Stimulated activated CD8-positive, alpha-beta memory T cell treated with anti-CD3 and anti-CD28 coated beads, Interleukin-7, amount 100 ng/mL, for 24 hours (primary cell): ENCODE measurements at regions not wholly inside any gene's neighbourhood (a gene's known extent, or its start where the extent isn't known, plus 50 kb on each side); places are given as distances from the start of the nearest gene placed in this dataset.

Experiments
- DNase-seq: peaks from one replicate; pipeline ENCODE4 v3.0.0-alpha.2; 2020; ENCODE audit warnings: low read depth

DNA sequence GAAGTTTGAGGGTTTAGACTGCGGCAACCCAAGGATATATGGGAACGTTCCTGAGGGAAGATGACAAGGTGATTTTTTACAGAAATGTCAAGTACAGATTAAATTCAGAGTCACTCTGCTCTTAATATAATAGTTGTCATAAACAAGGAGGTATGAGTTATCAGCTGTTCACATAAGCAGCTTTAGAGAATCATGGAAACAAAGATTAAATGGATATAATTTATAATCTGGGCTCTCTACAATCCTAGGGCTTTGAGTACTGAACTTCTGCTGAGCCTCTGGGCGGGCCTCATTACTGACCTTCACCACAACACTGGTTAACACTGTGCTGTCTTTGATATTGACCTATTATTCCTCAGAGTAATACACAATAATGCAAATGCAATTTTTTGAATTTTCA lies 577.8 kb downstream of the RPS29 start:
- no peak for DNase-seq

DNA sequence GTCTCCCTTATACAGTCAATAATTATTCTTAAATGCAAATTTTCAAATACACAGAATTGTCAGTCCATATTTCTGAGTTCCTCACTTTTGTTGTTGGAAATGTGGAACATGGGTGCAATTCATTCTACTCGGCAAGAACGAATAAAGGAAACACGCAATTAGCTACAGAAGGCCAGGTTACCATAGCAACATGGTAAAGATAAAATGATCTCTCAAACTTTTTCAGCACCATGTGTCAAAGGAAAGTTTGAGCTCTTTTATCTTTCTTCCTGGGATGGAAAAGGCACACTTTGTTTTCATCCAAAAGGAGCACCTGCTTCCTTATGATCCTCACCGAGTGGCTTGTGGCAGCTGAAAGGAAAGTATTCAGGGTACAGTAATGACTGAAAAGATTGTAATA lies 595.0 kb downstream of the RPS29 start:
- DNase-seq, result no peak

DNA sequence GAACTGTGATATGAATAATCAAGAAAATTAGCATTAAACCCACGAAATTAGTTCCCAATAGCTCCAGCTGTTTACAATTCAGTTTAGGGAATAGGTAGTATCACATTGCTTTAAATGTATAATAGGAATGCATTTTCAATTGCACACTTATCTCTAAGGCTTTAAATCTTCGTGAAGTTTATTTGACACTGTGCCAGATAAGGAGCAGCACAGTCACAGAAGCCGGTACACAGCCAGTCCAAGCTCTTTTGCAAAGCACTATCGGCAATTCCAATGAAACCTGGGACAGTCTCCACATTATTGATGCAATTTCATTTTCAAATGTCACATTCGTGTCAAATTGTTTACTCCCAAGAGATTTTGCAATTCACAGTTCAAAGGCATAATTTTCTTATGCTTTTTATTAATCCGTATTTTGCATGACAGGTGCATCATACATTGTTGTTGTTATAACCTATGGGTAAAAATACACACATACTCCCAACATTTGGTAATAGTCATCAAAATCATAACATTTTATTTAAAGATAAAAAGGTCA lies 602.8 kb downstream of the RPS29 start:
- no peak for DNase-seq

DNA sequence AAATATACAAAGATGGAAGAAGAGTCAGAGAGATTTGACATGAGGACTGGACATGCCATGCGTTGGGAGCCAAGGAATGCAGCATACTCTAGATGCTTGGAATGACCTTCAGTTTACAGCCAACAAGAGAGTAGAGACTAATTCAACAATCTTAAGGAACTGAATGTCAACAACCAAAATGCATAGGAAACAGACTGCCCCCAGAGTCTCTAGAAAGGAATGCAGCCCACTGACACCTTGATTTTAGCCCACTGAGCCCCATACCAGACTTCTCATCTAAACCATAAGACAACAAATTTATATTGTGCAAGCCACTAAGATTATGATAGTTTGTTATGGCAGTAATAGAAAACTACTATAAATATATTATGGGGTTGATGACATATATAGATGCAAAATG lies 611.2 kb downstream of the RPS29 start:
- no peak for DNase-seq

DNA sequence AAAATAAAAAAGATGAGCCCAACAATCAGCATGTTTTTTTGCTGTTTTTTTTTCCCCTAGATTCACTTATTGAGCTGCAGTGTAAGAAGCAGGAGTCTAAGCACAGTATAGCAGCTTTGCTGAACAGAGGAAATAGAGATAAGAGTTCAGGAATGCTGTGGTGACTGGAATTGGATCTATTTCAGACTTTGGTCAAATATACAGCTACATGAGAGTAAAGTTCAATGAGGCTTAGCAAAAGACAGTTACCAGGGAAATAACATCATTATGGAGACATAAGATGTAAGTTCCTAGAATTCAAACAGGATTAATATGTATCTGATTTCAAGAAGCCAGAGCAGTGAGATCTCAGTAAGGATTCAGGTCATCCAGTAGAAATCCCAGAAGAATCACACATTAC lies 613.0 kb downstream of the RPS29 start:
- no peak for DNase-seq

DNA sequence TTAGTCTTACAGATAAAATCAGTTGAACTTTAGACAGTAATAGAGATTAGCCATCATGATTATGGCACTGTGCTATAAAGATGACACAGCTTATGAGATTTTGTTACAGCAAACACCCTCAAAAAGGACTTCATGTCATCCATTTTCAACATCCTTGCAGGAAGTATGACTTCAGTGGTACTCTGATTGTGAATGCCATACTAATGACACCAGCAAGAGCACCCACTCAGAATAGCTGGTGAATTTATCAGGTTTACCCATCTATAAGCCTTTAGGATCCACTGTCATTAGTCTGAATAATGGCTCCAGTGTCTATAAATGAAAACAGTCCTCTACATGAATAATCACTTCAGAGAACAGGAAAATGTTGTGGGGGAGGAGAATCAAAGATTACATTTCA lies 615.2 kb downstream of the RPS29 start:
- DNase-seq, result no peak

DNA sequence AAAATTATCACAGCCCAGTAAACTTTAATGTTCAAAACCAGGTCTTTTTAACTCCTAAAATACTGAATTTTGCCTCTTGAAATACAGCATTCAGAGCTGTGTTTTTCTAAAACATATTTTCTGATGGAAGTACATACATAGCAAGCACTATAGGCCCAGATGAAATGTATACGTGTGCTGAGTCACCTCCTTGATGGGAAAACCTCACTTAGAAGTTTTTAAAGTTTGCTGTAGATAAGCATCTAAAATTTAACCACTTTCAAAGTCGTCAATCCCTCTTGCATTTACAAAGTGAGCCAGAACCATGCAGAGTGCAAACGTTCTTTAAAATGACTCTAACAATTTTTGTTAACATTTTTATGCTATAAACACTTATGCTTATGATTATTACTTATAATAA lies 618.8 kb downstream of the RPS29 start:
- no peak for DNase-seq

DNA sequence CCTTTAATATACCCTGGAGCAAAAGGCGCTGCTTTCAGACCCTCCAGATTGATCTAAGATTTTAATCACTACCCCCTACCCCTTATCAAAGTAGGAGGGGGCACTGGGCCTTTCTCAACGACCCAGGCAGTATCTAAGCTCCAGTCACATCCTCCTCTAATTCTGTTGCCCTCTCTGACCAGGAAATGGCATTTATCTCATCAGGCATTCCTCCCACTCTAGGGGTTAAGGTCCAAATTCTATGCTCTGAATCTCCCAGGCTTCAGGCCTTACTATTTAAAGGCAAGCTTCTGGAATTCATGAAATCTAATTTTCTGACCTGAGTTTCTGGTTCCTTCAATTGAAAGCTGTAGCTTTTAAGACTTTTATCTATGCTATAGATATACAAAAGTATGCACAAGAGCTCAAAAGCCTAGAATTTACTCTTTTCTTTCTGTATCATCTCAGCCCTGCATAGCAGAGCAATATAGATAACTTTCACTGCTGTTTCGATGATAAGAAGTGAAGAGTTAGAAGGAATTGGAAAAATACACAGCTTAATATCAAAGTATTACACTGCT lies 622.9 kb downstream of the RPS29 start:
- no peak for DNase-seq

DNA sequence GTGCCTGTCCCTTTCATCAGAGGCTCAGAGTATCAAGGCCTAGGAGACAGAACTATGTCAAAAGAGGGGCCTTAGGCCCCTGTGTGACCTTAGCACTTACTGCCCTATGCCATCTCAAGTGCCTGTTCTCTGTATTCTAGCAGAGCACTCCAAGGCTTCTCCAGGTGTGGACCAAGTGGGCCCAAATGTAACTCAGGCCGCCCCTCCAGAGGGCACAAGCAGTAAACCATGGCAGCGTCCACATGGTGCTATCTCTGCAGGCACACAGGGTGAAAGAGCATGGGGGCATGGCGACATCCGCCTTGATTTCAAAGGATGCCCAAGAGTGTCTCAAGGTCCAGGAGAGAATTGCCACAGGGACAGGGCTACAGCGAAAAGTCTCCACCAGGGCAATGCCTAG lies 628.7 kb downstream of the RPS29 start:
- no peak for DNase-seq

DNA sequence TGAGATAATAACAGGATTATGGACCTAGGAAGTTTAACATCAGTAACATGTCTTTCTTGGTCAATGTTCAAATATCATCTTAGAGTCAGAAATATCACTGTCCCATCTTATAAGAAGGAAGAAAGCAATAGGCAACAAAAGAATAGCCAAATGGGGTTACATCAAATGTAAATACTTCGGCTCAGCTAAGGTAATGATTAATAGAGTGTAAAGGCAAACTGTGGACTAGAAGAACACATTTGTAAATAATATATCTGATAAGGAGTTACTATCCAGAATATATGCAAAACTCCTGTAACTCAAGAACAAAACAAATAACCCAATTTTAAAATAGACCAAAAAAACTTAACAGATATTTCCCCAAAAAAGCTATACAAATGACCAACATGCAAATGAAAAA lies 630.3 kb downstream of the RPS29 start:
- no peak for DNase-seq

DNA sequence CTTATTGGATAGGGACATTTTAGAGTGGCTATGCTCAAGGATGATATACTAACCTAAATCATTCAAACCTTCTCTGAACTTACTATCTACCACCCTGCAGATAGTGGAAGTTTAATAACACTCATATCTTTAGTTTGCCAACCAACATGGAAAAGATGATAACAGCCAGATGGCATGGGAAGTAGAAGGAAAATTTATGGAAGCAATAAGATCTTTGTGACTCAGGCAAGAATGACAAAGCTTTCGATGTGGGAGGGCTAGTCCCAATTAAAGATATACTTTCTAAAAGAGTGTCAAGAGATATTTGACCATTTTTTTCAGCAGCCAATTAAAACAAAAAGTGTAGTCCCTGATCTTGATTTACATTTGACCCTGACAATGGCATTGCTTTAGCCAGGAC lies 631.7 kb downstream of the RPS29 start:
- DNase-seq, result no peak

DNA sequence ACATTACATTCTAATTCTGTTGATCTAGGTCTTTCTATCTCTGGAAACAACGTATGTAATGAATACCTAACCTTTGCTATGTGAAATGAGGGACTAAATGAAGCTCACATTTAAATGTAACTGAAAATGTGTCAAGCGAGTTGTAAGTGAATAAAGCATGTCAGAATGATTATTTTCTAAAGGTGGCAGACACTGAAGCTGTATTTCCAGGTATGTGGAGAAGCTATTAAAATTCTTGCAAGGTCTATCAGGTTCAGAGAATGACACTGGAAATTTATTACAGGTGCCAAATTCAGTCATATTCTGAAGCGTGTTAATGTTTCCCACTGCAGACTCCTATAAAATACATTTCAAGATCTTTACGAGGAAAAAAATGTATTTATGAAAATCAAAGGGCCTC lies 641.4 kb downstream of the RPS29 start:
- DNase-seq, result no peak

DNA sequence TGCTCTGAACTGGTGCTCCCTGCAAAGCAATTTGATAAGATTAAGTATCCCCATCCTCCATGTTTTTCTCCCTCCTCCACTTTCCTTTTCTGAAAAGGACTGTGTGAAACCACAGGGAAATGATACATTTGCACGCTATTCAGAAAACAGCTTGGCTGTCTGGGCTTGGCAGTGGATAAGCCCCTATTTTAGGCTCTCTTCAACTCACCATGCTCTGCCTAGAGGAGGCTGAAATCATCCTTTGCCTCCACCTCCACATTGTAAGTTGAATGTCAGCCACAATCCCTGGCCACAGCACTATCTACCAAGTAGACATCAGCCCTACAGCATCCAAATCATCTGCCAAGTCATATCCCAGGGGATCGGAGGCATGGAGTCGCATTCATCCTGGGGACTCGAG lies 642.3 kb downstream of the RPS29 start:
- DNase-seq, result no peak

DNA sequence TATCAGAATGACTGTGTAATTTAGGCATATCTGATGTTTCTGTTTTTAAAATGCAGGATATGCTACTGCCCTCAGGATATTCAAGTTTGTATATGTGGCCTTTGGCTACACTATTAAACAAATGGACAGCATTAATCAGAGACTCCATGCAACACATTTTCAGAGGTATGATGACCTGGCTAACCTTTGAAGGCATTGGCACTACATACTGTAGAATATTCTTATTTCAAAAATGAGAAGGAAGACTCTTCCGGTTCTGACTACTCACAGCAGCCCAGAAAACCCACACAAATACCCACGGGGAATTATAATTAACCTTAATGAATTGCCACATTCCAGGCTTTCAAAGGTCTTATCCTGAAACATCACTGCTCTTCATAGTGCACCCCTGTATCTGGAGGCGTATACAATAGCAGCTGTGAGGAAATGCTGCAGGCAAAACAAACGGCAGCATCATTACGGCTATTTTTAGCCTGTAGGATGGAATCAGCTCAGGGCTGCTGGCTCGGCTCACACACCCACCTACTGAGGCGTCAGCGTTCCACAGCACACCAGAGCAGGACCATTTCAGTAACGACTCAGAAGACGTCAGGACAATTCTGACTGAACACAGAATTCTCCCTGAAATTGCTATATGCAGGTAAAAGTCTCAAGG lies 648.5 kb downstream of the RPS29 start:
- no peak for DNase-seq

DNA sequence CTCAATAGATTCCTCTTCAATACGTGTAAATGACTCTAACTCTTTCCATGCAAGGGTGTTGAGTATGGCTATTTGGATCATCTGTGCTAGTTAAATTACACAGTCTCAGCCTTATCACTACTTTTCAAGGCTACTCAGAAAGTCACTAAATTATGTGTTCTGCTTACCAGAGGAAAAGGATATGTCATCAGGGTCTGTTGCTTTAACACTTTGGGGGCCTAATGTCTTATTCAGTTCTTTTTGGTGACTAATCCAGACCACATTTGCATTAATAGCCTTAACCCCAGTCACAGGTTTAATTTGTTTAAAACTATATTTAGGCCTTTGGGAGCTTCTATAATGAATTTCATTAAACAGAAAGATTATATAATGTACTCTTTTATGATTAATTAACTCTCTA lies 649.3 kb downstream of the RPS29 start:
- DNase-seq, result no peak

DNA sequence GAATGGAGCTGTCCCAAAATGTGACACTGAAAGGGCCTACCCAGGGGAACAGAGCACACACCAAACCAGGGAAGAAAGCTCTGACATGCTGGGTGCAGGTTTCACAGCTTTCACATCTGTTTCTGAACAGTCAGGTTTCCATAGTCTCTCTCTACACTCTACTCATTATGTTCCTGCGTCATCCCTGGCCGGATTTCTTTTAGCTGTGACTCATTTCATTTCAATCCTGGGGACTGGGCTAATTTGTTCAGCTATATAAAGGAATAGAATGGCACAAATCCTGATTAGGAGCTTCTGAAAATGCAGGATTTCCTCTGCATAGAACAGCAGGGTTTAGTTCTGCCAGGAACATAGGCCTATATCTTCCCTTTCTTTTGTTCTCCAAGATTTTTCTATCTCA lies 649.8 kb downstream of the RPS29 start:
- DNase-seq, result no peak

DNA sequence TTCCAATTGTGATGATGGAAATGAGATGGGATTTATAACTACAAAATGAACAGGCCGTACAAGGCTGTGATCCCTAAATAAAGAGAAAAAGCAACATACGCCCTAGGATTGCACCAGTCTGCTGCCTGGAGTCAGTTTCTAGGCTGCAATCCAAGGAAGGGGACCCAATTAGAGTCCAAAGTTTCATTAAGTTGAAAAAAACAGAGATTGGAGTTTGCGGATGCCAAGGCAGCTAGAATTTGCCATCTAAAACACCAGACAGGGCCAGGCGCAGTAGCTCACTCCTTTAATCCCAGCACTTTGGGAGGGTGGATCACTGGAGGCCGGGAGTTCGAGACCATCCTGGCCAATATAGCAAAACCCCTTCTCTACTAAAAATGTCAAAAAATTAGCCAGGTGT lies 661.0 kb downstream of the RPS29 start:
- DNase-seq, result no peak

DNA sequence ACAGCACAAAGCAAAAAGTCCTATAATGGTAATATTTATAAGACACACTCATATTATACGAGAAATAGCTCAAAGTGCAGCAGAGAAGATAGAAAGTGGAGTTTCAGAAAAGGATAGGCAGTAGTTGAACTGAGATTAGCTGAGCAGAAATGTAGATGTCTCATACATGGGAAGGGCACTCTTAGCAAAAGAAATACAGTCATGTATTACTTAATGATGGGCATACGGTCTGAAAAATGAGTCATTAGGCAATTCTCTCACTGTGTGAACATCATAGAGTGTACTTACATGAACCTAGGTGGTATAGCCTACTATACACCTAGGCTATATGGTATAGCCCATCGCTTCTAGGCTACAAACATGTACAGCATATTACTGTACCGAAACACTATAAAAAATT lies 671.3 kb downstream of the RPS29 start:
- DNase-seq, result no peak

DNA sequence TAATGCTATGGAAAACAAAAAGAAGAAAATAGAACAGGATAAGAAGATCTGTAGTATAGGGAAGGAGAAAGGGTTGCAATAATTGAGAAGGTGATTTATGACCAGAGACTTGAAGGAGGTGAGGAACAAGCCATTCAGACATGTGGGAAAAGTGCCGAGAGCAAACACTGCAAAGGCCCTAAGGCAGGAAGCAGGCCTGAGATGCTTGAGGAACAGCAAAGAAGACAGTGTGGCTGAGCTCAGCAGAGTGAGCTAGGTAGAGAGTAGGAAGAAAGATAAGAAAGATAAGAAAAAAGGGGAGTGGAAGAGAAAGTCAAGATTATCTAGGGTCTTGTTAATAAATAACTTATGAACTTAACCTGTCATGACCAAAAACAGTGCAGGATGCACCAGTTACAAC lies 671.8 kb downstream of the RPS29 start:
- no peak for DNase-seq

DNA sequence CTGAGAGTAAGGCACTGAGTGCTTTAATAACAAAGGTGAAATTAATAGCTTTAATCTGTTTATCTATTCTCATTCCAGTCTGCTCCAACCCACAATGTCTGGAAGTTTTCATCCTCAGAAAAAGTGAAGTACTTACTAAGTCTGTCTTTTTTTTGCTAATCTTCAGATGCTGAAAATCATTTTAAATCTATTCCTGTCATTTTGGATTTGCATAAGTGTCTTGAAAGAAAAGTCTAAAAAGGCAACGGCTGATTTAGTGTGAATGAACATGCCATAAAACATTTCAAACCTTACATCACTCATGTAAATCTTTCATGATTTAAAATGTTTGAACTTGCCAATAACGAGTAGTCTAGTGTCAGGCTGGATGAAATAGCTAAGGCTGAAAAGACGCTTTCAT lies 685.6 kb downstream of the RPS29 start:
- no peak for DNase-seq

DNA sequence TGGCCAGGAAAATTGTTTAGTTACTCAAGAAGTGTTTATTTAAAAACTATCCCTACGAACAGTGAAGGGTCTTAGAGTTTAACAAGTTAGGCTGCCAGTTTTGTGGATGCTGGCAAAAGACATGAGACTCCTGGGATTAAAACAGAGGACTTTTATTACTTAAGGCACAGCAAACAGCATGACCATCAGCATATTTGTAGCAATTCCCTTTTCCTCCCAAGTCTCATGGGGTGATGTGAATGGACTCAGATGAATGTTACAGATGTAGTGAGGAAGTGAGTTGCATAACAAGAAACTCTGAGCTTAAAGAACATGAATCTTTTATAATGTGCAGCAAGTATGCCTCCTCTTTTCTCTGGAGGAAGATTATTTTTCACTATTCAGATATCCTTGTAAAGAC lies 695.8 kb downstream of the RPS29 start:
- DNase-seq, result no peak

DNA sequence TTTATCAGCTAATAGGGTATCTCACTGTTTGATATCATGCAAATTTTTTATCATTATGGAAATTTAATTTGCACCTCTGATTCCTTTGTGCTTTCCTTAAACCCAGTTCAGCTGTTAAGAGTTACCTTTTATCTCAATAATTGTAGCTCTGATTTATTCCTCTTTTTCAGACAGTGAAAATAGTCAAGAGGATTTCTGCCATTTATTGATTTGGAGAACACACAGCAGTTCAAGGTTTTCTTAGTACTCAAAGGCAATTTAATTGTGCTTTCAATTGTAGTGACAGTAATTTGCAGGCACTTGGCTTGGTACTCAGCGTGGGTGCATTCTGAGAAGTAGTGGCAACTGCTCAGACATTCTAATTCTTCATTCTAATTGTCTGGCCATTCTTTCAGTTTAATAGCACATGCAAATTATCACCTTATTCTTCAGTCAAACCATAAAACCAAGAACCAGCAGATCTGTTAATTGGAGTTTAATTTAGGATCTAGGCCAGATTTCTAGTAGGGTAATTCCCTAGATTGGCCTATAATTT lies 709.3 kb downstream of the RPS29 start:
- DNase-seq, result no peak

DNA sequence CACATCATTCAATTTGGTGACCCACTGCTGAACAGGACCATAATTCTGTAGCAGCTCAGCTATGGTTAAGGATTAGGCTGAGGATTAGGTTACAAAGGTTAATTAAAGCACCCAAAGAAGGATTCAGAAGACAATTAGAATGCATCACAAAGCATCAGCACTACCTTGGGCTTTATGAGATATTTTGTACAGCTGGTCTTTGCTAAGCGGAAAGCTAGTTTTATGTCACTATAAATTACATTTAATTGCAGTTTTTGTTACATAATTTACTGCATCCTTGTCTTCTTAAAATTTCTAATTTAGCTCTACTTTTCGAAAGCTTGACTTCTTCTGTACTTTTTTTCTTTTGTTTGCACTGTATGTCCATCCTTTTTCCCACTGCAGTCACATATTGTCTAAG lies 711.5 kb downstream of the RPS29 start:
- no peak for DNase-seq

DNA sequence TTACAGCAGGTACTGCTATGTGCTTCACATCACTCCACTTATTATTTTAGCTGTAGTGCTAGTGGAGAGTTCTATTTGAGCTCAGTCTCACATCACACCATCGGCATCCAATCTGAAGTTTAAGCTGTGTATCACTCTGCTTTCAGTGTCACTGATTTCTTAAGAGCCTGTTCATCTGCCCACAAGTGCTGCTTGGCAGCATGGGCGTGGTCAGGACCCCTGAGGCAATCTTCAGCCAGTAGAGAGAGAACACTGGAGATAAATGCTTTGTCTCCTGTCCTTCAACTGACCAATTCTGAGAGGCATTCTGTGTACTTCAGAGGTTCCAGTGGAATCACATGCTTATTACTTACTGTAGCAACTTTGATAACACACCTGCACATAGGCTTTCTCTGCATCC lies 728.8 kb downstream of the RPS29 start:
- no peak for DNase-seq
